MCF 10A (cell line): ENCODE measurements at regions not wholly inside any gene's neighbourhood (a gene's known extent, or its start where the extent isn't known, plus 50 kb on each side); places are given as distances from the start of the nearest gene placed in this dataset.

Experiments used
- BruUV-seq: library from RNA; stranded (reverse); fragments of 400-500 nt; replicated peaks from 2 replicates; lab custom pipeline; 2021; lab: Mats Ljungman, UMichigan
- CTCF ChIA-PET: fragments of 300-600 bp; sonication (Branson Sonifier 250); formaldehyde crosslinking; extraction: SDS; loops from one replicate; lab custom pipeline; 2021; ENCODE audit warnings: antibody characterized with exemption, inconsistent platforms; lab: Yijun Ruan, JAX
- POLR2A ChIA-PET: fragments of 300-600, 350-650 bp; sonication (Branson Sonifier 250); formaldehyde crosslinking; extraction: SDS; loops from one replicate; lab custom pipeline; 2020; ENCODE audit warnings: antibody characterized with exemption, inconsistent platforms; lab: Yijun Ruan, JAX
- DNase-seq: peaks from one replicate; pipeline ENCODE4 v3.0.0-alpha.2; 2018; ENCODE audit not compliant: unreplicated experiment
- H3K27ac Mint-ChIP-seq: one replicate; pipeline ENCODE4 v1.8.0; 2022; ENCODE audit warnings: mild to moderate bottlenecking, low read depth, mixed read lengths; ENCODE audit not compliant: unreplicated experiment
- H3K27me3 Mint-ChIP-seq: one replicate; pipeline ENCODE4 v1.8.0; 2022; ENCODE audit warnings: mixed read lengths; ENCODE audit not compliant: insufficient read depth, unreplicated experiment
- H3K36me3 Mint-ChIP-seq: one replicate; pipeline ENCODE4 v1.8.0; 2022; ENCODE audit warnings: mild to moderate bottlenecking, moderate library complexity, mixed read lengths; ENCODE audit not compliant: insufficient read depth, unreplicated experiment
- H3K4me1 Mint-ChIP-seq: one replicate; pipeline ENCODE4 v1.8.0; 2022; ENCODE audit warnings: mixed read lengths; ENCODE audit not compliant: insufficient read depth, unreplicated experiment
- H3K4me3 Mint-ChIP-seq: one replicate; pipeline ENCODE4 v1.8.0; 2022; ENCODE audit warnings: mild to moderate bottlenecking, moderate library complexity, mixed read lengths; ENCODE audit not compliant: unreplicated experiment
- H3K9me3 Mint-ChIP-seq: one replicate; pipeline ENCODE4 v1.8.0; 2022; ENCODE audit warnings: mixed read lengths; ENCODE audit not compliant: unreplicated experiment
- CTCF ChIP-seq: fragments of 200-600 bp; IDR thresholded peaks from one replicate; pipeline ENCODE4 v1.8.0; 2022; ENCODE audit warnings: antibody characterized with exemption, mild to moderate bottlenecking; ENCODE audit not compliant: unreplicated experiment
- intact Hi-C: fragments of 100-400 bp; cut with micrococcal nuclease; formaldehyde crosslinking; loops from 2 replicates; pipeline ENCODE4 v1.14.1; 2022

GRCh38 chrX:13507893-13508292, 61.5 kb upstream of the EGFL6 start:
- no TSS peak for BruUV-seq
- no peak overlapping the region for H3K4me3 Mint-ChIP-seq
- H3K4me1 Mint-ChIP-seq: no peaks in the 10 kb centered on the region
- no peaks in the 10 kb centered on the region for H3K36me3 Mint-ChIP-seq
- DNase-seq: no peak
- TF ChIP-seq CTCF: no peak
- H3K27me3 Mint-ChIP-seq: peaks cover 39% of the 10 kb centered on the region
- CTCF ChIA-PET: interaction anchor here (0.6 to 7.0 kb wide), 27 partner anchors 15 to 1852 kb away, joined by 3 to 185 read pairs (median 6); partner anchors contain the start of genes OFD1, RAB9A and TRAPPC2
- POLR2A ChIA-PET: interaction anchor here (2.9 kb wide), 1 partner anchor 138 kb away, joined by 16 read pairs; no protein-coding TSS in a partner anchor
- no peaks in the 10 kb centered on the region for H3K9me3 Mint-ChIP-seq
- H3K27ac Mint-ChIP-seq: no peak overlapping the region
- intact Hi-C loops: no loop called here

- no TSS peak for BruUV-seq
Measured at GRCh38 chrX:13506574-13506973, 62.8 kb upstream of the EGFL6 start.

GRCh38 chrX:13502590-13502989, 66.8 kb upstream of the EGFL6 start:
- no peak overlapping the region for H3K4me3 Mint-ChIP-seq
- H3K27ac Mint-ChIP-seq: no peak overlapping the region
- no TSS peak for BruUV-seq
- ChIA-PET CTCF (interaction anchor here (0.7 kb wide), 1 partner anchor 531 kb away, joined by 3 read pairs; no protein-coding TSS in a partner anchor), POLR2A (no interaction called here)
- TF ChIP-seq CTCF: no peak
- H3K27me3 Mint-ChIP-seq: peaks cover 73% of the 10 kb centered on the region
- no peak for DNase-seq
- H3K9me3 Mint-ChIP-seq: no peaks in the 10 kb centered on the region
- H3K36me3 Mint-ChIP-seq: no peaks in the 10 kb centered on the region
- no peaks in the 10 kb centered on the region for H3K4me1 Mint-ChIP-seq
- intact Hi-C loops: no loop called here

More at GRCh38 chrX:13506574-13506973, 62.8 kb upstream of the EGFL6 start:
- intact Hi-C loops: loop anchor here (1.0 kb wide), 3 partner anchors 140 to 526 kb away; no protein-coding TSS in a partner anchor
- peak; percentile 81 for TF ChIP-seq CTCF
- H3K9me3 Mint-ChIP-seq: no peaks in the 10 kb centered on the region
- peak; percentile 65 for DNase-seq
- H3K27me3 Mint-ChIP-seq: peaks cover 45% of the 10 kb centered on the region
- ChIA-PET CTCF (interaction anchor here (0.6 to 7.0 kb wide), 64 partner anchors 9 to 993 kb away, joined by 3 to 185 read pairs (median 4); partner anchors contain the start of genes GEMIN8, OFD1, RAB9A and TCEANC), POLR2A (interaction anchor here (0.8 to 2.9 kb wide), 4 partner anchors 137 to 523 kb away, joined by 3 to 16 read pairs (median 4); partner anchors contain the start of genes GEMIN8 and TCEANC)
- no peaks in the 10 kb centered on the region for H3K36me3 Mint-ChIP-seq
- no peak overlapping the region for H3K27ac Mint-ChIP-seq
- no peak overlapping the region for H3K4me3 Mint-ChIP-seq
- H3K4me1 Mint-ChIP-seq: no peaks in the 10 kb centered on the region

GRCh38 chrX:13499736-13500135, 69.7 kb upstream of the EGFL6 start:
- no peaks in the 10 kb centered on the region for H3K36me3 Mint-ChIP-seq
- CTCF ChIA-PET: interaction anchor here (0.7 to 1.9 kb wide), 4 partner anchors 12 to 553 kb away, joined by 3 to 13 read pairs (median 4); no protein-coding TSS in a partner anchor
- TF ChIP-seq CTCF: no peak
- POLR2A ChIA-PET: interaction anchor here (0.6 kb wide), 1 partner anchor 11 kb away, joined by 4 read pairs; no protein-coding TSS in a partner anchor
- no TSS peak for BruUV-seq
- H3K4me3 Mint-ChIP-seq: no peak overlapping the region
- H3K27me3 Mint-ChIP-seq: peaks cover 88% of the 10 kb centered on the region
- H3K9me3 Mint-ChIP-seq: no peaks in the 10 kb centered on the region
- intact Hi-C loops: no loop called here
- H3K27ac Mint-ChIP-seq: no peak overlapping the region
- H3K4me1 Mint-ChIP-seq: peaks cover 4% of the 10 kb centered on the region
- no peak for DNase-seq
